OCI-LY7 (cell line): ENCODE measurements at regions not wholly inside any gene's neighbourhood (a gene's known extent, or its start where the extent isn't known, plus 50 kb on each side); places are given as distances from the start of the nearest gene placed in this dataset.

Experiments
- CTCF ChIP-seq: fragments of 200-600 bp; sonication (generic); conservative IDR thresholded peaks from 2 replicates; pipeline ENCODE4 v1.5.1; 2014; ENCODE audit warnings: mild to moderate bottlenecking, antibody characterized with exemption, low read length, moderate library complexity, mixed read lengths
- EZH2phosphoT487 ChIP-seq: fragments of 200-600 bp; sonication (generic); IDR thresholded peaks from 2 replicates; pipeline ENCODE4 v1.6.1; 2018; ENCODE audit warnings: low read depth, borderline replicate concordance, mild to moderate bottlenecking, mixed run types, antibody characterized with exemption, low read length, moderate library complexity, mixed read lengths

GRCh38 chrX:39636481-39636880 is 461.3 kb downstream of the BCOR start:
- no peak for TF ChIP-seq CTCF
- no peak for TF ChIP-seq EZH2phosphoT487
